Suppressor macrophage treated with lipopolysaccharide for 1 hour (primary cell): ENCODE measurements at regions not wholly inside any gene's neighbourhood (a gene's known extent, or its start where the extent isn't known, plus 50 kb on each side); places are given as distances from the start of the nearest gene placed in this dataset.
"Not testable (repeated sequence)": the region's sequence is repeated elsewhere in the genome, so short reads cannot be mapped to it uniquely, and the experiment has no call there.

Experiments
- DNase-seq, 3 donors: peaks; one replicate each; pipeline ENCODE4 v3.0.0-alpha.2; 2020 to 2022

GRCh38 chr7:25602730-25603426, 374.6 kb upstream of the NPVF start:
- DNase-seq, result not testable (repeated sequence)

- DNase-seq, result not testable (repeated sequence)
Observed at GRCh38 chr7:25603427-25603740, 375.1 kb upstream of the NPVF start.

- DNase-seq, result no peak
Observed at GRCh38 chr7:25611196-25611595, 382.9 kb upstream of the NPVF start.

GRCh38 chr7:25613912-25614311, 385.6 kb upstream of the NPVF start:
- no peak for DNase-seq

GRCh38 chr7:25614415-25614814, 386.1 kb upstream of the NPVF start:
- DNase-seq, result no peak

GRCh38 chr7:25615003-25615402, 386.7 kb upstream of the NPVF start:
- DNase-seq, result peak; percentile 22 to 44 (median 33)

- no peak for DNase-seq
Observed at GRCh38 chr7:25615593-25615992, 387.3 kb upstream of the NPVF start.

- no peak for DNase-seq
Observed at GRCh38 chr7:25617214-25617613, 388.9 kb upstream of the NPVF start.

GRCh38 chr7:25617673-25618072, 389.4 kb upstream of the NPVF start:
- no peak for DNase-seq

- DNase-seq, result no peak
Observed at GRCh38 chr7:25619381-25619780, 391.1 kb upstream of the NPVF start.

GRCh38 chr7:25619963-25620799, 391.9 kb upstream of the NPVF start:
- DNase-seq, result peak; percentile 29 to 47 (median 42)

GRCh38 chr7:25621993-25622392, 393.7 kb upstream of the NPVF start:
- no peak for DNase-seq

- DNase-seq, result no peak
Observed at GRCh38 chr7:25622695-25623094, 394.4 kb upstream of the NPVF start.

GRCh38 chr7:25624051-25624450, 395.8 kb upstream of the NPVF start:
- DNase-seq, result no peak

- DNase-seq, result no peak
Observed at GRCh38 chr7:25624833-25625232, 396.5 kb upstream of the NPVF start.

GRCh38 chr7:25625306-25625992, 397.2 kb upstream of the NPVF start:
- no peak for DNase-seq

- DNase-seq, result no peak
Observed at GRCh38 chr7:25626451-25627131, 398.3 kb upstream of the NPVF start.

GRCh38 chr7:25628446-25628845, 400.2 kb upstream of the NPVF start:
- DNase-seq, result no peak

GRCh38 chr7:25632616-25633015, 404.3 kb upstream of the NPVF start:
- no peak for DNase-seq

GRCh38 chr7:25633426-25634036, 405.2 kb upstream of the NPVF start:
- DNase-seq, result no peak

GRCh38 chr7:25636168-25636567, 407.9 kb upstream of the NPVF start:
- DNase-seq, result no peak

GRCh38 chr7:25636871-25637283, 408.6 kb upstream of the NPVF start:
- no peak for DNase-seq

- no peak for DNase-seq
Observed at GRCh38 chr7:25638068-25638467, 409.8 kb upstream of the NPVF start.
